Neural cell (in vitro differentiated cells): ENCODE measurements at regions not wholly inside any gene's neighbourhood (a gene's known extent, or its start where the extent isn't known, plus 50 kb on each side); places are given as distances from the start of the nearest gene placed in this dataset.

Experiments used
- H2AFZ ChIP-seq: fragments of 200-600, 300-800 bp; sonication (generic), shearing (Covaris generic); 2 replicates; pipeline ENCODE4 v1.6.0; 2014; ENCODE audit warnings: low read depth, mild to moderate bottlenecking, antibody characterized with exemption, low read length, moderate library complexity
- H3F3A ChIP-seq: fragments of 200-600 bp; shearing (Covaris generic); 2 replicates; pipeline ENCODE4 v1.6.1; 2016; ENCODE audit warnings: mild to moderate bottlenecking, moderate library complexity, mixed read lengths, antibody characterized with exemption, low read length; ENCODE audit not compliant: insufficient read depth, poor library complexity, severe bottlenecking
- H3K27ac ChIP-seq: fragments of 200-600, 300-800 bp; sonication (generic), shearing (Covaris generic); 2 replicates; pipeline ENCODE4 v1.5.1; 2014; ENCODE audit warnings: mild to moderate bottlenecking, low read length, moderate library complexity
- H3K27me3 ChIP-seq: fragments of 300-800, 200-600 bp; sonication (generic), shearing (Covaris generic); 2 replicates; pipeline ENCODE4 v1.6.0; 2014; ENCODE audit warnings: mild to moderate bottlenecking, low read depth, low read length, moderate library complexity; ENCODE audit not compliant: insufficient read depth
- H3K36me3 ChIP-seq: fragments of 300-800, 200-600 bp; sonication (generic), shearing (Covaris generic); 2 replicates; pipeline ENCODE4 v1.5.1; 2014; ENCODE audit warnings: mild to moderate bottlenecking, antibody characterized with exemption, low read length, moderate library complexity; ENCODE audit not compliant: insufficient read depth
- H3K4me2 ChIP-seq: fragments of 300-800, 200-600 bp; sonication (generic), shearing (Covaris generic); 2 replicates; pipeline ENCODE4 v1.6.0; 2014; ENCODE audit warnings: mild to moderate bottlenecking, low read length
- H3K4me3 ChIP-seq: fragments of 300-800, 200-600 bp; sonication (generic), shearing (Covaris generic); 2 replicates; pipeline ENCODE4 v1.5.1; 2014; ENCODE audit warnings: mild to moderate bottlenecking, low read length, moderate library complexity
- H3K79me2 ChIP-seq: fragments of 200-600 bp; shearing (Covaris generic); replicated peaks from 2 replicates; pipeline ENCODE4 v1.6.0; 2014; ENCODE audit warnings: mild to moderate bottlenecking, low read length, moderate library complexity; ENCODE audit not compliant: insufficient read depth
- H3K9ac ChIP-seq: fragments of 300-800, 200-600 bp; sonication (generic), shearing (Covaris generic); 2 replicates; pipeline ENCODE4 v1.6.1; 2016; ENCODE audit warnings: mild to moderate bottlenecking, low read length, mixed read lengths
- H3K9me2 ChIP-seq: fragments of 200-600 bp; shearing (Covaris generic); 2 replicates; pipeline ENCODE4 v1.6.1; 2016; ENCODE audit warnings: mild to moderate bottlenecking, low read length, mixed read lengths; ENCODE audit not compliant: insufficient read depth
- H3K9me3 ChIP-seq: fragments of 200-600, 300-800 bp; sonication (generic), shearing (Covaris generic); 2 replicates; pipeline ENCODE4 v1.6.1; 2016; ENCODE audit warnings: mild to moderate bottlenecking, mixed run types, low read length, moderate library complexity, mixed read lengths
- H4K20me1 ChIP-seq: fragments of 200-600 bp; shearing (Covaris generic); 2 replicates; pipeline ENCODE4 v1.6.1; 2016; ENCODE audit warnings: mild to moderate bottlenecking, mixed run types; ENCODE audit not compliant: insufficient read depth
- EP300 ChIP-seq: fragments of 450-650 bp; conservative IDR thresholded peaks from 2 replicates; pipeline ENCODE4 v1.6.1; 2014; ENCODE audit warnings: antibody characterized with exemption, mild to moderate bottlenecking, moderate library complexity; ENCODE audit not compliant: poor library complexity, severe bottlenecking
- EZH2 ChIP-seq: fragments of 200-600, 300-800 bp; shearing (Covaris generic), sonication (generic); IDR thresholded peaks from 2 replicates; pipeline ENCODE4 v1.6.1; 2014; ENCODE audit warnings: antibody characterized with exemption, low read length, borderline replicate concordance, mild to moderate bottlenecking; ENCODE audit not compliant: insufficient read depth, poor library complexity, severe bottlenecking
- MXI1 ChIP-seq: fragments of 450-650 bp; conservative IDR thresholded peaks from 2 replicates; pipeline ENCODE4 v1.6.1; 2014; ENCODE audit warnings: antibody characterized with exemption, mild to moderate bottlenecking; ENCODE audit not compliant: poor library complexity, severe bottlenecking
- POLR2AphosphoS5 ChIP-seq: IDR thresholded peaks from 2 replicates; pipeline ENCODE4 v1.6.1; 2012
- RAD21 ChIP-seq: fragments of 450-650 bp; conservative IDR thresholded peaks from 2 replicates; pipeline ENCODE4 v1.6.1; 2014; ENCODE audit warnings: antibody characterized with exemption, mild to moderate bottlenecking, moderate library complexity
- SMC3 ChIP-seq: fragments of 450-650 bp; conservative IDR thresholded peaks from 2 replicates; pipeline ENCODE4 v1.6.1; 2014; ENCODE audit warnings: antibody characterized with exemption, mild to moderate bottlenecking, moderate library complexity; ENCODE audit not compliant: poor library complexity
- TAF1 ChIP-seq: IDR thresholded peaks from 2 replicates; pipeline ENCODE4 v1.6.1; 2012; ENCODE audit warnings: low read depth
- TF ChIP-seq, protein P1 (sequence below): IDR thresholded peaks from 2 replicates; pipeline ENCODE4 v1.6.1; 2012; ENCODE audit warnings: borderline replicate concordance
- TF ChIP-seq, protein P2 (sequence below): fragments of 450-650 bp; IDR thresholded peaks from 2 replicates; pipeline ENCODE4 v1.5.1; 2014; ENCODE audit warnings: antibody characterized with exemption, mild to moderate bottlenecking, moderate library complexity; ENCODE audit not compliant: poor library complexity, severe bottlenecking

DNA sequence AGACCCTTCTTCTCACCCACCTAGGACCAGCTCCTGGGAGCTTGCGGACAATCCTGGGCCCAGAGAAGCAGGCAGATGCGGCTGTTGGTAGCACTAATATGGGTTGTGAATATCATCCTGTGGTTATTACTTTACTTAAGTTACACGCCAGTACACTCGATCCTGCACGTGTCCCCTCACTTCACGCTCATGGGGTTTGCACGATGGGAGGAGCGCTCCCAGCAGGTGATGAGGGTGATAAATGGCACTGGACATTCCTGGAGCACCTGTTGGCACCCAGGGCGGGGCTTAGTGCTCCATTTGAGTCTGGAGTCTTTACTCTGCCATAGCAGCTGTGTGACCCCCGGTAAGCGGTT is 335.1 kb downstream of the PREX1 start:
- H3K4me3 ChIP-seq: no peak overlapping the region
- no peaks in the 10 kb centered on the region for H3F3A ChIP-seq
- no peak for TF ChIP-seq RAD21
- no peak for TF ChIP-seq TAF1
- TF ChIP-seq, protein P1, sequence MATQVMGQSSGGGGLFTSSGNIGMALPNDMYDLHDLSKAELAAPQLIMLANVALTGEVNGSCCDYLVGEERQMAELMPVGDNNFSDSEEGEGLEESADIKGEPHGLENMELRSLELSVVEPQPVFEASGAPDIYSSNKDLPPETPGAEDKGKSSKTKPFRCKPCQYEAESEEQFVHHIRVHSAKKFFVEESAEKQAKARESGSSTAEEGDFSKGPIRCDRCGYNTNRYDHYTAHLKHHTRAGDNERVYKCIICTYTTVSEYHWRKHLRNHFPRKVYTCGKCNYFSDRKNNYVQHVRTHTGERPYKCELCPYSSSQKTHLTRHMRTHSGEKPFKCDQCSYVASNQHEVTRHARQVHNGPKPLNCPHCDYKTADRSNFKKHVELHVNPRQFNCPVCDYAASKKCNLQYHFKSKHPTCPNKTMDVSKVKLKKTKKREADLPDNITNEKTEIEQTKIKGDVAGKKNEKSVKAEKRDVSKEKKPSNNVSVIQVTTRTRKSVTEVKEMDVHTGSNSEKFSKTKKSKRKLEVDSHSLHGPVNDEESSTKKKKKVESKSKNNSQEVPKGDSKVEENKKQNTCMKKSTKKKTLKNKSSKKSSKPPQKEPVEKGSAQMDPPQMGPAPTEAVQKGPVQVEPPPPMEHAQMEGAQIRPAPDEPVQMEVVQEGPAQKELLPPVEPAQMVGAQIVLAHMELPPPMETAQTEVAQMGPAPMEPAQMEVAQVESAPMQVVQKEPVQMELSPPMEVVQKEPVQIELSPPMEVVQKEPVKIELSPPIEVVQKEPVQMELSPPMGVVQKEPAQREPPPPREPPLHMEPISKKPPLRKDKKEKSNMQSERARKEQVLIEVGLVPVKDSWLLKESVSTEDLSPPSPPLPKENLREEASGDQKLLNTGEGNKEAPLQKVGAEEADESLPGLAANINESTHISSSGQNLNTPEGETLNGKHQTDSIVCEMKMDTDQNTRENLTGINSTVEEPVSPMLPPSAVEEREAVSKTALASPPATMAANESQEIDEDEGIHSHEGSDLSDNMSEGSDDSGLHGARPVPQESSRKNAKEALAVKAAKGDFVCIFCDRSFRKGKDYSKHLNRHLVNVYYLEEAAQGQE: no peak
- TF ChIP-seq SMC3: no peak
- no peak for TF ChIP-seq EP300
- TF ChIP-seq, protein P2, sequence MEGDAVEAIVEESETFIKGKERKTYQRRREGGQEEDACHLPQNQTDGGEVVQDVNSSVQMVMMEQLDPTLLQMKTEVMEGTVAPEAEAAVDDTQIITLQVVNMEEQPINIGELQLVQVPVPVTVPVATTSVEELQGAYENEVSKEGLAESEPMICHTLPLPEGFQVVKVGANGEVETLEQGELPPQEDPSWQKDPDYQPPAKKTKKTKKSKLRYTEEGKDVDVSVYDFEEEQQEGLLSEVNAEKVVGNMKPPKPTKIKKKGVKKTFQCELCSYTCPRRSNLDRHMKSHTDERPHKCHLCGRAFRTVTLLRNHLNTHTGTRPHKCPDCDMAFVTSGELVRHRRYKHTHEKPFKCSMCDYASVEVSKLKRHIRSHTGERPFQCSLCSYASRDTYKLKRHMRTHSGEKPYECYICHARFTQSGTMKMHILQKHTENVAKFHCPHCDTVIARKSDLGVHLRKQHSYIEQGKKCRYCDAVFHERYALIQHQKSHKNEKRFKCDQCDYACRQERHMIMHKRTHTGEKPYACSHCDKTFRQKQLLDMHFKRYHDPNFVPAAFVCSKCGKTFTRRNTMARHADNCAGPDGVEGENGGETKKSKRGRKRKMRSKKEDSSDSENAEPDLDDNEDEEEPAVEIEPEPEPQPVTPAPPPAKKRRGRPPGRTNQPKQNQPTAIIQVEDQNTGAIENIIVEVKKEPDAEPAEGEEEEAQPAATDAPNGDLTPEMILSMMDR: no peak
- no peak for TF ChIP-seq EZH2
- no peak for TF ChIP-seq MXI1
- TF ChIP-seq POLR2AphosphoS5: no peak
- no peak overlapping the region for H3K4me2 ChIP-seq
- H3K36me3 ChIP-seq: no peaks in the 10 kb centered on the region
- no peak overlapping the region for H2AFZ ChIP-seq
- no peaks in the 10 kb centered on the region for H3K9me2 ChIP-seq
- no peaks in the 10 kb centered on the region for H3K9me3 ChIP-seq
- H3K27me3 ChIP-seq: no peaks in the 10 kb centered on the region
- no peak overlapping the region for H3K9ac ChIP-seq
- no peaks in the 10 kb centered on the region for H4K20me1 ChIP-seq
- no peaks in the 10 kb centered on the region for H3K79me2 ChIP-seq
- H3K27ac ChIP-seq: peak overlapping the region; percentile 37

DNA sequence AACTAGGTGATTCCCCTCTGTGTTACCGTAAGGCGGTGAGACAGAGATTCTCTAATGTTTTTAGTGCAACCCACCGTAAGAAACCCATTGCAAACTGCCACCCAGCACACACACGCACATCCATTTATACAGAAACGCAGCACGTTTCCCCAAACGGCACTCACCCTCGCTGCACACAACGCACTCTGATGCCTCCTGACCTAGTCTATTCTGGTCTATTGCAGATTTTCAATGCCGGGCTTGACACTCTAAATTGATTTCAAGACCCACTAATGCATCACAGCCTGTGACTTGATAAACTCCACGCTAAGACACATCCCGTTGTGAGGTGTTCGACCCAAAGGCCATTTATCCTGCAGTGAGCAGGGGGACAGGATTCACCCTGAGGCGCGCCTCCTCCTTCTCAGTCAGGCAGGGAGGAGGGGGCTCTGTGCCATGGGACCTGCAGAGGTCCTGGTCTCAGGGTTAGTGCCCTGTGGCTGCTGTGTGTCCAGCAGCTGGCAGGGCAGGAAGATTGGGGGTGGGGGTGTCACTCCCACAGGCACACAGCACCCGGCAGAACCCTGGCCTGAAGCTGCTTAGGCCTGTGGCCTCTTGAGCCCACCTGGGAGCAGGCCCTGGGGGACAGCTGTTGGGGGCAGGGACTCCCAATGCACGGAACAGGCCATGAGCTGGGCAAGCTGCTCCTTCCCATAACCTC is 335.6 kb downstream of the PREX1 start:
- Histone ChIP-seq H3K4me3 (no peak overlapping the region), H3K4me2 (no peak overlapping the region), H3K9me3 (no peaks in the 10 kb centered on the region), H3F3A (no peaks in the 10 kb centered on the region), H3K27me3 (no peaks in the 10 kb centered on the region), H4K20me1 (no peaks in the 10 kb centered on the region), H2AFZ (no peak overlapping the region), H3K27ac (peak overlapping the region; percentile 37), H3K79me2 (no peaks in the 10 kb centered on the region), H3K9me2 (no peaks in the 10 kb centered on the region), H3K36me3 (no peaks in the 10 kb centered on the region), H3K9ac (no peak overlapping the region)
- TF ChIP-seq TAF1 (no peak), EP300 (peak; percentile 13), SMC3 (peak; percentile 20), MXI1 (no peak), POLR2AphosphoS5 (peak; percentile 72), EZH2 (no peak), RAD21 (no peak)
- TF ChIP-seq, protein P1: peak; percentile 45
